ENCODE measurements at regions not wholly inside any gene's neighbourhood (a gene's known extent, or its start where the extent isn't known, plus 50 kb on each side); places are given as distances from the start of the nearest gene placed in this dataset.

DNA sequence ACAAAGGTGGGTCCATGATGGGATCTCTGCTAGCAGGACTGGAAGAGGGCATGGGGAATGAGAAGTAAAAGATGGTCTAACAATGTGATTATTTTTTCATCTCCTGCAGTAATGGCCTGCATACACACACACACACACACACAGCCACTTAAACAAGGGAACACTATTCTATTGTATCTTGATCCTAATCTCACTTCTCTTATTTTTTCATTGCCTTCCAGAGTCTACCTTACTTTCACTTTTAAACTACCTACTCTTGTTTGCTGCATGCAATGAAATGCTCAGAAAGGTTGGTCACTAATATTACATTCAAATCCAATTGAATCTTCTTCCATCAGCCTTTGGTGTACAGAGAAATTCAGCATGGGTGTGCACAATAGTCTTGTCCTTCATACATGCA, 853.8 kb downstream of the IGSF11 start:
- Histone ChIP-seq H3K79me2 (ENCODE audit: insufficient read depth, low read depth) (no peaks in the 10 kb centered on the region), H3K4me1 (ENCODE audit: low read depth, poor library complexity, severe bottlenecking) (peaks cover 30% of the 10 kb centered on the region), H3K4me2 (peak overlapping the region; percentile 51), H3K27ac (peak overlapping the region; percentile 41; the same call in 1 of the 2 replicates), H3K9ac (no peak overlapping the region), H3K4me3 (IDR thresholded peaks at IDR 0.05; ENCODE audit: insufficient read depth, low read depth, low read length) (peak overlapping the region; percentile 61), H2AFZ (ENCODE audit: low read depth) (no peak overlapping the region), H3K27me3 (ENCODE audit: insufficient read depth, low read depth) (no peaks in the 10 kb centered on the region), H4K20me1 (ENCODE audit: insufficient read depth) (no peaks in the 10 kb centered on the region), H3K36me3 (ENCODE audit: insufficient read depth) (no peaks in the 10 kb centered on the region)
- TF ChIP-seq CTCF (conservative IDR thresholded peaks at IDR 0.05; ENCODE audit: low read depth, low read length), result no peak

DNA sequence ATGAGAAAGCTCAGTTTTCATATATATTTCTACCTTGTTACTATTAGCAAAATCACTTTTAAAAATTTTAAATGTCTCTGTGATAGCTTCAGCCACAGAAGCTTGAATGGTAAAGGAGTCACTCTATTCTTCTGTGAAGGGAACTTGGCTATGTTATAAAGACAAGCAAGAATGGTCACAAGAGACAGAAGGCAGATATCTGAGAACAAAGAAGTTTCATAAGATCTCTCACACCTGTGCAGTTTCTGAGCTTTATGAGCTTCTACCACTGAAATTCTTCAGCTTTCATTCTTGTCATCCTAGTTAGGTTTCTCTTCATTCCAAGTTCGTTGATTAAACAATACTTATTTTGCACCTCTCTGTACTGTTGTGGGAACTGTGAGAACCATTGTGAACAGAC, 853.4 kb downstream of the IGSF11 start:
- peak overlapping the region; percentile 41; the same call in 1 of the 2 replicates for H3K27ac ChIP-seq
- no peak overlapping the region for H3K9ac ChIP-seq
- H3K27me3 ChIP-seq (ENCODE audit: insufficient read depth, low read depth), result no peaks in the 10 kb centered on the region
- H2AFZ ChIP-seq (ENCODE audit: low read depth), result no peak overlapping the region; the same call in 1 of the 2 replicates
- H3K4me2 ChIP-seq, result peak overlapping the region; percentile 51
- H3K4me3 ChIP-seq (IDR thresholded peaks at IDR 0.05; ENCODE audit: insufficient read depth, low read depth, low read length), result peak overlapping the region; percentile 61
- H4K20me1 ChIP-seq (ENCODE audit: insufficient read depth), result no peaks in the 10 kb centered on the region
- TF ChIP-seq CTCF (conservative IDR thresholded peaks at IDR 0.05; ENCODE audit: low read depth, low read length), result no peak
- H3K36me3 ChIP-seq (ENCODE audit: insufficient read depth), result no peaks in the 10 kb centered on the region
- no peaks in the 10 kb centered on the region for H3K79me2 ChIP-seq (ENCODE audit: insufficient read depth, low read depth)
- H3K4me1 ChIP-seq (ENCODE audit: low read depth, poor library complexity, severe bottlenecking), result peaks cover 30% of the 10 kb centered on the region

GRCh38 chr3:118186051-118186450, 848.6 kb downstream of the IGSF11 start:
- no peak overlapping the region for H2AFZ ChIP-seq (ENCODE audit: low read depth)
- H3K4me2 ChIP-seq, result no peak overlapping the region
- peaks cover 14% of the 10 kb centered on the region for H3K4me1 ChIP-seq (ENCODE audit: low read depth, poor library complexity, severe bottlenecking)
- no peak for TF ChIP-seq CTCF (conservative IDR thresholded peaks at IDR 0.05; ENCODE audit: low read depth, low read length)
- no peaks in the 10 kb centered on the region for H3K79me2 ChIP-seq (ENCODE audit: insufficient read depth, low read depth)
- no peaks in the 10 kb centered on the region for H4K20me1 ChIP-seq (ENCODE audit: insufficient read depth)
- no peaks in the 10 kb centered on the region for H3K36me3 ChIP-seq (ENCODE audit: insufficient read depth)
- H3K27ac ChIP-seq, result no peak overlapping the region
- H3K27me3 ChIP-seq (ENCODE audit: insufficient read depth, low read depth), result no peaks in the 10 kb centered on the region
- no peak overlapping the region for H3K4me3 ChIP-seq (IDR thresholded peaks at IDR 0.05; ENCODE audit: insufficient read depth, low read depth, low read length)
- H3K9ac ChIP-seq, result no peak overlapping the region

DNA sequence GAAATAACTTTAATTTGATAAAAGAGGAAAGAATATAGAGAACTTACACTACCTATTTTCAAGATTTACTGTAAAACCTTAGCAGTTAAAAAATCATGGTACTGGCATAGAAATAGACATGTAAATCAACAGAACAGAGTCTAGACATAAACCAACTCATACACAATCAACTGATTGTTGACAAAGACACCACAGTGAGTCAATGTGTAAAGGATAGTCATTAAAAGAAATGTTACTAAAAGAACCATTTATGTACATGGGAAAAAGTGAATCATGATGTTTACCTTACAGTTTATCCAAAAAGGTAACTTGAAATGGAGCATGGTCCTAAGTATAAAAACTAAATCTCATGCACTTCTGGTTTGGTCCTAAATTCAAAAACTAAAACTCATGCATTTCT, 847.4 kb downstream of the IGSF11 start:
- no peaks in the 10 kb centered on the region for H3K36me3 ChIP-seq (ENCODE audit: insufficient read depth)
- H3K4me1 ChIP-seq (ENCODE audit: low read depth, poor library complexity, severe bottlenecking), result peaks cover 2% of the 10 kb centered on the region
- H3K79me2 ChIP-seq (ENCODE audit: insufficient read depth, low read depth), result no peaks in the 10 kb centered on the region
- H4K20me1 ChIP-seq (ENCODE audit: insufficient read depth), result no peaks in the 10 kb centered on the region
- H3K4me3 ChIP-seq (IDR thresholded peaks at IDR 0.05; ENCODE audit: insufficient read depth, low read depth, low read length), result no peak overlapping the region
- no peak for TF ChIP-seq CTCF (conservative IDR thresholded peaks at IDR 0.05; ENCODE audit: low read depth, low read length)
- H3K9ac ChIP-seq, result no peak overlapping the region
- no peak overlapping the region for H3K4me2 ChIP-seq
- no peak overlapping the region for H2AFZ ChIP-seq (ENCODE audit: low read depth)
- no peaks in the 10 kb centered on the region for H3K27me3 ChIP-seq (ENCODE audit: insufficient read depth, low read depth)
- H3K27ac ChIP-seq, result no peak overlapping the region

Data from KMS-11 (cell line).